ENCODE measurements at regions not wholly inside any gene's neighbourhood (a gene's known extent, or its start where the extent isn't known, plus 50 kb on each side); places are given as distances from the start of the nearest gene placed in this dataset.
"Not testable (repeated sequence)": the region's sequence is repeated elsewhere in the genome, so short reads cannot be mapped to it uniquely, and the experiment has no call there.

- Histone ChIP-seq H3K36me3 (ENCODE audit: control insufficient read depth in 1 of 2, insufficient read depth in 2 of 2, low read length in 1 of 2) (no peaks in the 10 kb centered on the region), H3K4me3 (ENCODE audit: low read length in 2 of 2) (no peak overlapping the region), H3K27ac (ENCODE audit: low read depth in 1 of 2, low read length in 2 of 2) (no peak overlapping the region), H3K27me3 (ENCODE audit: control insufficient read depth in 1 of 2, insufficient read depth in 2 of 2, low read length in 1 of 2) (no peaks in the 10 kb centered on the region), H3K4me1 (ENCODE audit: control insufficient read depth in 1 of 2, insufficient read depth in 2 of 2, low read length in 2 of 2) (no peaks in the 10 kb centered on the region), H3K9me3 (ENCODE audit: control insufficient read depth, low read length) (peaks cover 2% of the 10 kb centered on the region)
- 68 to 78% methylated on average over 2 of the region's 2 CpGs for WGBS, 2 donors
- DNase-seq (no peak), ATAC-seq (ENCODE audit: low FRiP score) (no peak)
- intact Hi-C loops (cut with DNase I), result no loop called here
Observed at GRCh38 chr16:77037696-77038347, 153.2 kb upstream of the MON1B start.

GRCh38 chr16:77041468-77041867 lies 149.5 kb upstream of the MON1B start:
- DNase-seq (no peak), ATAC-seq (ENCODE audit: low FRiP score) (no peak)
- Histone ChIP-seq H3K27me3 (ENCODE audit: control insufficient read depth in 1 of 2, insufficient read depth in 2 of 2, low read length in 1 of 2) (no peaks in the 10 kb centered on the region), H3K4me3 (ENCODE audit: low read length in 2 of 2) (no peak overlapping the region), H3K27ac (ENCODE audit: low read depth in 1 of 2, low read length in 2 of 2) (no peak overlapping the region), H3K9me3 (ENCODE audit: control insufficient read depth, low read length) (peaks cover 2% of the 10 kb centered on the region), H3K4me1 (ENCODE audit: control insufficient read depth in 1 of 2, insufficient read depth in 2 of 2, low read length in 2 of 2) (no peaks in the 10 kb centered on the region), H3K36me3 (ENCODE audit: control insufficient read depth in 1 of 2, insufficient read depth in 2 of 2, low read length in 1 of 2) (no peaks in the 10 kb centered on the region)
- intact Hi-C loops (cut with DNase I), result no loop called here
- WGBS, 2 donors, result 11 to 14% methylated on average over 5 of the region's 5 CpGs

- intact Hi-C loops (cut with DNase I), result no loop called here
- no peak for DNase-seq
- no peaks in the 10 kb centered on the region for H3K4me1 ChIP-seq (ENCODE audit: control insufficient read depth in 1 of 2, insufficient read depth in 2 of 2, low read length in 2 of 2)
Observed at GRCh38 chr16:77043076-77043475, 147.9 kb upstream of the MON1B start.

DNA sequence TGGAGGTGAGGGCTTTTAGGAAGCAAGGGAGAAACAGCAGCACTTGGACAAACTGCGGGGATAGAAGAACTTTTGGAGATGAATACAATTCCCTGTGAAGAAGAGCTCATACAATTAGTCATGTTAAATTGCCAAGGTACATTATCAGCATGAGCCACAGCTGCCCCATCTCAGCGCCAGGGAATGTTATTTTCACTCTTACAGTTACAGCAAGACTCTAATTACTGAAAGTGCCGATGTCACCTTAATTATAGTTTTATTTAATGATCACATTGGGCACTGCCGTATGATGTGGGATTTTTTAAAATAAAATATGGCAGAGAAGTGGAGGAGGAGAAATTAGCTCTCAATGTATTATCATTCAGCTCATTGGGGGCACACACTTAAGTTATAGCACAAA lies 144.8 kb upstream of the MON1B start:
- Histone ChIP-seq H3K4me3 (ENCODE audit: low read length in 2 of 2) (no peak overlapping the region), H3K27me3 (ENCODE audit: control insufficient read depth in 1 of 2, insufficient read depth in 2 of 2, low read length in 1 of 2) (no peaks in the 10 kb centered on the region), H3K27ac (ENCODE audit: low read depth in 1 of 2, low read length in 2 of 2) (no peak overlapping the region), H3K4me1 (ENCODE audit: control insufficient read depth in 1 of 2, insufficient read depth in 2 of 2, low read length in 2 of 2) (no peaks in the 10 kb centered on the region), H3K36me3 (ENCODE audit: control insufficient read depth in 1 of 2, insufficient read depth in 2 of 2, low read length in 1 of 2) (no peaks in the 10 kb centered on the region), H3K9me3 (ENCODE audit: control insufficient read depth, low read length) (no peaks in the 10 kb centered on the region)
- WGBS, 2 donors, result 87 to 88% methylated on average over 4 of the region's 4 CpGs
- no peak for DNase-seq
- ATAC-seq (ENCODE audit: low FRiP score), result no peak
- intact Hi-C loops (cut with DNase I), result no loop called here

More at GRCh38 chr16:77043076-77043475, 147.9 kb upstream of the MON1B start:
- Histone ChIP-seq H3K27ac (ENCODE audit: low read depth in 1 of 2, low read length in 2 of 2) (no peak overlapping the region), H3K27me3 (ENCODE audit: control insufficient read depth in 1 of 2, insufficient read depth in 2 of 2, low read length in 1 of 2) (no peaks in the 10 kb centered on the region), H3K4me3 (ENCODE audit: low read length in 2 of 2) (no peak overlapping the region), H3K36me3 (ENCODE audit: control insufficient read depth in 1 of 2, insufficient read depth in 2 of 2, low read length in 1 of 2) (no peaks in the 10 kb centered on the region), H3K9me3 (ENCODE audit: control insufficient read depth, low read length) (peaks cover 2% of the 10 kb centered on the region)
- no peak for ATAC-seq (ENCODE audit: low FRiP score)
- 88 to 96% methylated on average over 1 of the region's 1 CpG for WGBS, 2 donors

DNA sequence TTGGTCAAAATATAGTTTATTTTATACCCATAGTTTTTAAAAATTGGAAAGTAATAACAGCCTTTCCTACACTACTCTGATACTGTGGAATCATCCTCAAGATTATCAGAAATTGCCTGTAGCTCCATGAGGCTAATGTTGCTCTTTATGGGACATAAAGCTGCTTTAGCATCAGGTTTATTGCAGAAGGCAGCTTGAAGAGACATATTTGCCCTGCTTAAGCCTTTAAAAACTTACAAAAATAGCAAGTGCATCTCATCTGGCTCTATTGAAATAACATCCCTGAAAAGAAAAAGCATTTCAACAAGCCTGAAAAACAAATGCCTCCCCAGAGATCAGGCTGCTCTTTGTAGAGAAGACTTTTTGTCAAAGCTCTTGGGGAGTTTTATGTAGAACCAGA lies 142.9 kb upstream of the MON1B start:
- Histone ChIP-seq H3K4me3 (ENCODE audit: low read length in 2 of 2) (no peak overlapping the region), H3K4me1 (ENCODE audit: control insufficient read depth in 1 of 2, insufficient read depth in 2 of 2, low read length in 2 of 2) (no peaks in the 10 kb centered on the region), H3K27me3 (ENCODE audit: control insufficient read depth in 1 of 2, insufficient read depth in 2 of 2, low read length in 1 of 2) (no peaks in the 10 kb centered on the region), H3K27ac (ENCODE audit: low read depth in 1 of 2, low read length in 2 of 2) (no peak overlapping the region), H3K36me3 (ENCODE audit: control insufficient read depth in 1 of 2, insufficient read depth in 2 of 2, low read length in 1 of 2) (no peaks in the 10 kb centered on the region), H3K9me3 (ENCODE audit: control insufficient read depth, low read length) (peaks cover 1% of the 10 kb centered on the region)
- intact Hi-C loops (cut with DNase I), result no loop called here
- ATAC-seq (ENCODE audit: low FRiP score), result no peak
- no peak for DNase-seq

GRCh38 chr16:77049577-77049976 lies 141.4 kb upstream of the MON1B start:
- H3K4me3 ChIP-seq (ENCODE audit: low read length in 2 of 2), result no peak overlapping the region
- no peaks in the 10 kb centered on the region for H3K27me3 ChIP-seq (ENCODE audit: control insufficient read depth in 1 of 2, insufficient read depth in 2 of 2, low read length in 1 of 2)
- WGBS, 2 donors, result 75 to 83% methylated on average over 4 of the region's 4 CpGs
- H3K9me3 ChIP-seq (ENCODE audit: control insufficient read depth, low read length), result peaks cover 1% of the 10 kb centered on the region
- no peak for ATAC-seq (ENCODE audit: low FRiP score)
- H3K4me1 ChIP-seq (ENCODE audit: control insufficient read depth in 1 of 2, insufficient read depth in 2 of 2, low read length in 2 of 2), result no peaks in the 10 kb centered on the region
- DNase-seq, result no peak
- intact Hi-C loops (cut with DNase I), result no loop called here
- H3K27ac ChIP-seq (ENCODE audit: low read depth in 1 of 2, low read length in 2 of 2), result no peak overlapping the region
- no peaks in the 10 kb centered on the region for H3K36me3 ChIP-seq (ENCODE audit: control insufficient read depth in 1 of 2, insufficient read depth in 2 of 2, low read length in 1 of 2)

DNA sequence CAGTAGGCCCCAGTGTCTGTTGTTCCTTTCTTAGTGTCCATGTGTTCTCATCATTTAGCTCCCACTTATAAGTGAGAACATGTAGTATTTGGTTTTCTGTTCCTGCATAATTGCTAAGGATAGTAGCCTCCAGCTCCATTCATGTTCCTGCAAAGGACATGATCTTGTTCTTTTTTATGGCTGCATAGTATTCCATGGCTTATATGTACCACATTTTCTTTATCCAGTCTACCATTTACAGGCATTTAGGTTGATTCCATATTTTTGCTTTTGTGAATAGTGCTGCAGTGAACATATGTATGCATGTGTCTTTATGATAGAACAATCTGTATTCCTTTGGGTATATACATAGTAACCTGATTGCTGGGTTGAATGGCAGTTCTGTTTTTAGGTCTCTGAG lies 134.4 kb upstream of the MON1B start:
- H3K4me1 ChIP-seq (ENCODE audit: control insufficient read depth in 1 of 2, insufficient read depth in 2 of 2, low read length in 2 of 2); ATAC-seq (ENCODE audit: low FRiP score); H3K9me3 ChIP-seq (ENCODE audit: control insufficient read depth, low read length); H3K27me3 ChIP-seq (ENCODE audit: control insufficient read depth in 1 of 2, insufficient read depth in 2 of 2, low read length in 1 of 2); H3K27ac ChIP-seq (ENCODE audit: low read depth in 1 of 2, low read length in 2 of 2); H3K4me3 ChIP-seq (ENCODE audit: low read length in 2 of 2); H3K36me3 ChIP-seq (ENCODE audit: control insufficient read depth in 1 of 2, insufficient read depth in 2 of 2, low read length in 1 of 2); intact Hi-C loops (cut with DNase I); DNase-seq: not testable (repeated sequence)

- no peak for DNase-seq
- no peak overlapping the region for H3K4me3 ChIP-seq (ENCODE audit: low read length in 2 of 2)
- 74 to 76% methylated on average over 7 of the region's 7 CpGs for WGBS, 2 donors
Observed at GRCh38 chr16:77057161-77057774, 133.7 kb upstream of the MON1B start.

DNA sequence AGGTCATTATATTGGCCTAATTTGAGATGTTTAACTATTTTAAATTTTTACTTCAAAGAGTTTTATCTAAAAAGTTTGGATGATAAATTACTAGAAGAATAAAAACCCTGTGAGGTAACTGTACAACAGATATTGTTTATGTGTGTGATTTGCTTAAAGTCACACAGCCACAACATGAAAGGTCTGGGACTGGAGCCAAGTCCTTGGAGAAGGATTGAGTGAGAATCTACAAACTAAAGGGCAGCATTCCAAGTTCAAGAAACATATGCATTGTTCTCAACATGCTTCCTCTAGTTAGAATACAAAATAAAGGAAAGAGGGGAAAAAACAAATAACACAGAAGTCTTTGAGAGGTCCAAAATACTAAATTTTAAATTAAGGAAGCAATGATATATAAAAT lies 131.5 kb upstream of the MON1B start:
- intact Hi-C loops (cut with DNase I), result no loop called here
- Histone ChIP-seq H3K27me3 (ENCODE audit: control insufficient read depth in 1 of 2, insufficient read depth in 2 of 2, low read length in 1 of 2) (no peaks in the 10 kb centered on the region), H3K27ac (ENCODE audit: low read depth in 1 of 2, low read length in 2 of 2) (no peak overlapping the region), H3K4me1 (ENCODE audit: control insufficient read depth in 1 of 2, insufficient read depth in 2 of 2, low read length in 2 of 2) (no peaks in the 10 kb centered on the region), H3K4me3 (ENCODE audit: low read length in 2 of 2) (no peak overlapping the region), H3K36me3 (ENCODE audit: control insufficient read depth in 1 of 2, insufficient read depth in 2 of 2, low read length in 1 of 2) (no peaks in the 10 kb centered on the region), H3K9me3 (ENCODE audit: control insufficient read depth, low read length) (no peaks in the 10 kb centered on the region)
- ATAC-seq (ENCODE audit: low FRiP score), result no peak
- DNase-seq, result no peak

More at GRCh38 chr16:77057161-77057774, 133.7 kb upstream of the MON1B start:
- H3K27me3 ChIP-seq (ENCODE audit: control insufficient read depth in 1 of 2, insufficient read depth in 2 of 2, low read length in 1 of 2), result no peaks in the 10 kb centered on the region
- no peak for ATAC-seq (ENCODE audit: low FRiP score)
- peaks cover 1% of the 10 kb centered on the region for H3K9me3 ChIP-seq (ENCODE audit: control insufficient read depth, low read length)
- no peaks in the 10 kb centered on the region for H3K4me1 ChIP-seq (ENCODE audit: control insufficient read depth in 1 of 2, insufficient read depth in 2 of 2, low read length in 2 of 2)
- H3K27ac ChIP-seq (ENCODE audit: low read depth in 1 of 2, low read length in 2 of 2), result no peak overlapping the region
- H3K36me3 ChIP-seq (ENCODE audit: control insufficient read depth in 1 of 2, insufficient read depth in 2 of 2, low read length in 1 of 2), result no peaks in the 10 kb centered on the region
- intact Hi-C loops (cut with DNase I), result no loop called here

Measured in aorta (tissue), 5 donors.